GM12891 (cell line): ENCODE measurements at regions not wholly inside any gene's neighbourhood (a gene's known extent, or its start where the extent isn't known, plus 50 kb on each side); places are given as distances from the start of the nearest gene placed in this dataset.

Experiments used
- DNase-seq: peaks from one replicate; pipeline ENCODE4 v3.0.0; 2011; ENCODE audit warnings: low spot score; ENCODE audit not compliant: insufficient read length
- FAIRE-seq: peaks from 2 replicates; lab custom pipeline; 2011; peaks lifted over from hg19 to GRCh38; lab: Jason Lieb, UNC
- PAX5 ChIP-seq: IDR thresholded peaks from 2 replicates; pipeline ENCODE4 v1.6.1; 2011; ENCODE audit warnings: low read length, moderate library complexity, mild to moderate bottlenecking; ENCODE audit not compliant: insufficient read depth, severe bottlenecking
- POLR2A ChIP-seq: IDR thresholded peaks from 2 replicates; pipeline ENCODE4 v1.6.1; 2011; ENCODE audit warnings: low read depth, low read length, control low read depth
- POLR2AphosphoS5 ChIP-seq: IDR thresholded peaks from 2 replicates; pipeline ENCODE4 v1.6.1; 2011; ENCODE audit warnings: low read depth, low read length, control low read depth
- POU2F2 ChIP-seq: IDR thresholded peaks from 2 replicates; pipeline ENCODE4 v1.6.1; 2011; ENCODE audit warnings: low read depth, mild to moderate bottlenecking, control low read depth, low read length, moderate library complexity
- SPI1 ChIP-seq: IDR thresholded peaks from 2 replicates; pipeline ENCODE4 v1.6.1; 2011; ENCODE audit warnings: low read depth, low read length, control low read depth
- TAF1 ChIP-seq: IDR thresholded peaks from 2 replicates; pipeline ENCODE4 v1.6.1; 2011; ENCODE audit warnings: low read depth, low read length, control low read depth

- DNase-seq: no peak
- no peak for FAIRE-seq
- no peak for TF ChIP-seq TAF1
- no peak for TF ChIP-seq SPI1
- no peak for TF ChIP-seq POLR2AphosphoS5
- no peak for TF ChIP-seq PAX5
- TF ChIP-seq POLR2A: no peak
- no peak for TF ChIP-seq POU2F2
These were observed 51.0 kb upstream of the ACTR3 start for GRCh38 chr2:113838744-113839444.

- FAIRE-seq (no peak), DNase-seq (no peak)
- no peak for TF ChIP-seq TAF1
- TF ChIP-seq SPI1: no peak
- TF ChIP-seq POLR2AphosphoS5: no peak
- TF ChIP-seq POU2F2: no peak
- no peak for TF ChIP-seq PAX5
- TF ChIP-seq POLR2A: no peak
These were observed 51.6 kb upstream of the ACTR3 start for GRCh38 chr2:113838277-113838676.

DNA sequence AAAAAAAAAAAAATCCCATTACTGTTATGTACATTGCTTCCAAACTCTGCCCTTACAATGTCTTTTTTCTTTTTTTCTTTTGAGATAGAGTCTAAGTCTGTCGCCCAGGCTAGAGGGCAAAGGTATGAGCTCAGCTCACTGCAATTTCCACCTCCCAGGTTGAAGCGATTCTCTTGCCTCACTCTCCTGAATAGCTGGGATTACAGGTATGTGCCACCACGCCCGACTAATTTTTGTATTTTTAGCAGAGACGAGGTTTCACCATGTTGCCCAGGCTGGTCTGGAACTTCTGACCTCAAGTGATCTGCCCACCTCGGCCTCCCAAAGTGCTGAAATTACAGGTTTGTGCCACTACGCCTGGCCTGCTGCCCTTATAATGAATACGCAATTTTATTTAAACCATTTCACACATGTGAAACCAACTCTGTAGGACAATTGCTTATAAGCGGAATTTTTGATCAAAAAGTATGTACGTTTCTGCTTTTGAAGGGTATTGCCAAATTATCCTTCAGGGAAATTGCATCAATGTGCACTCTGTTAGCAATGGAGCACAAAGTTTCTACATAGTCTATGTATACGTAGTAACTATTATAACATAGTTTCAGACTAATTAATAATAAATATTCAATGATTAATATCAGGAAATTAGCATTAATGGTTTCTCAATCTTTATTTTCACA is 55.7 kb upstream of the ACTR3 start:
- TF ChIP-seq POLR2A (no peak), SPI1 (no peak), TAF1 (no peak), POU2F2 (no peak), PAX5 (no peak)
- FAIRE-seq: no peak
- no peak for DNase-seq

- no peak for FAIRE-seq
- DNase-seq: no peak
- no peak for TF ChIP-seq TAF1
- no peak for TF ChIP-seq PAX5
- TF ChIP-seq POLR2A: no peak
- no peak for TF ChIP-seq SPI1
- no peak for TF ChIP-seq POU2F2
These were observed 57.0 kb upstream of the ACTR3 start for GRCh38 chr2:113832795-113833290.

DNA sequence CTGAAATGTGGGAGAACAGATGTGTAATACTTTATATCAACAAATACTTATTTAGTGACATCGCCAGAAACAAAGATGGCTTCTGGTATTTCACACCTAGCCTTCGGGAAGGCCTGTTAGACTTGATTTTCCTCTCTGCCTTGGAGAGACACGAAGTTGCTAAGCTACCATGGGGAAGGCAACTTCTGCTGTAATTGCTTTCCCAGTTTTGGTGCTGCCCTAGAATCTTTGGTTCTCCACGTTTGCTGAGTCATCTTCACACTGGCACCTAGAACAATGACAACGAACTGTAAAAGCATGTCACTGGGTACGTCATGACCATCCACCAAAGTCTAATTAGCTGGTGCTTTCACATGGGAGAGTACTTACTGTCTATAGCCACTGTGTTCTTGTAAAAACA is 58.7 kb upstream of the ACTR3 start:
- DNase-seq: no peak
- FAIRE-seq: no peak
- TF ChIP-seq TAF1: no peak
- no peak for TF ChIP-seq PAX5
- TF ChIP-seq POLR2AphosphoS5: no peak
- no peak for TF ChIP-seq POLR2A
- TF ChIP-seq POU2F2: no peak
- TF ChIP-seq SPI1: no peak

DNA sequence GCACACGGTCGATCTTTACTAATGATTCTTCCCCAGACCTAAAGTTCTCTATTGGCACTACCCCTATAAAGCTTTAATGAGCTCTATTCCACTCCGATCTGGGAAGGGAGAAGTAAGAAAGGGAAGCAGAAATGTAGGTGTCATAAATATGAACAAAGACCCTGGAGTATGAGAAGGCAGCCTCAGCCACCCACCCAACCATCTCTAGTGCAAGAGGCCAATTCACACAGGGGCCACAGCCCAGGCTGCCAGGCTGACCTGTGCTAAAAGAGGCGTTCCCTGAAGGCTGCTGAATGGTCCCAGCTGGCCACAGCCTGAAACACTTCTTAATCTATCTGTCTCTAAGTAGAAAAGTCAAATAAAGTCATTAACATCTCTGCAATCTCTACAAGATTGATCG is 60.1 kb upstream of the ACTR3 start:
- DNase-seq (no peak), FAIRE-seq (no peak)
- TF ChIP-seq POLR2AphosphoS5: no peak
- TF ChIP-seq SPI1: no peak
- TF ChIP-seq TAF1: no peak
- TF ChIP-seq POLR2A: no peak
- no peak for TF ChIP-seq POU2F2
- TF ChIP-seq PAX5: no peak

GRCh38 chr2:113829270-113829669 is 60.6 kb upstream of the ACTR3 start:
- DNase-seq: no peak
- no peak for FAIRE-seq
- no peak for TF ChIP-seq PAX5
- TF ChIP-seq SPI1: no peak
- no peak for TF ChIP-seq TAF1
- TF ChIP-seq POLR2AphosphoS5: no peak
- TF ChIP-seq POLR2A: no peak
- TF ChIP-seq POU2F2: no peak

GRCh38 chr2:113828049-113828742 is 61.7 kb upstream of the ACTR3 start:
- DNase-seq: no peak
- FAIRE-seq: no peak
- no peak for TF ChIP-seq PAX5
- no peak for TF ChIP-seq POU2F2
- no peak for TF ChIP-seq TAF1
- TF ChIP-seq POLR2A: no peak
- TF ChIP-seq POLR2AphosphoS5: no peak
- TF ChIP-seq SPI1: no peak

DNA sequence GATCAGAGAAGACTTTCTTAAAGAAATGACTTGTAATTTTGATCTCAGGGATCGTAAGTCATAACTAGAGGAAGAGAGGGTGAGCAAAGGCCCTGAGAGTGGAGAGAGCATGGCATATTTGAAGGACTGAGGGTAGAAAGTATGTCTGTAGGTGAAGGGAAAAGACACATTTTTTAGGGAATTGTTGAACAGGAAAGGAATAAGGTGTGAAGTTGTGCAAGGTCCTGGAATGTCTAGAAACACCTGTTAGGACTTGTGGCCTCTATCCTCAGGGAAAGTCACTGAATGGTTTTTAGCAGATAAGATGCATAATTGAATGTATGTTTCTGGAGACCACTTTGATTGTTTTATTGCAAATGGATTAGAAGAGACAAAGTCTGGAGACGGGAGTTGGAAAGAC is 62.5 kb upstream of the ACTR3 start:
- DNase-seq (no peak), FAIRE-seq (no peak)
- no peak for TF ChIP-seq POLR2A
- TF ChIP-seq PAX5: no peak
- no peak for TF ChIP-seq TAF1
- no peak for TF ChIP-seq SPI1
- no peak for TF ChIP-seq POU2F2
- TF ChIP-seq POLR2AphosphoS5: no peak
